ENCODE measurements at regions not wholly inside any gene's neighbourhood (a gene's known extent, or its start where the extent isn't known, plus 50 kb on each side); places are given as distances from the start of the nearest gene placed in this dataset.

DNA sequence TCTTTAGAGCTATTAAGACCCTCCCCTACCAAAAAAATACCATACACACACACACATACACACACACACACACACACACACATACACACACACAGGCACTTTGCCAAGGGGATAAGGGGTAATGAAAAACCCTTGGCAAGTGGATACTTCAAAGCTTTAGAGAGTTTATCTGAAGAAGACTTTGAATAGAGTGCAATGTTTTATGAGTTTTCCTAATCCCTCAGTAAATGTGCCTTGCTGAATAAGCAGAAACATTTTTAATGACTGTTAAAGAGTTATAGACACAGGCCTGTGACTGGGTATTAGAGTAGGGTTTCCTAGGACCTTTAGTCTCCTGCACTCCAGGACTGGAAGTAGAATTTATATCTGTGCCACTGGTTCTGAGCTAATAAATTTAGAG, 75.5 kb upstream of the CTAGE1 start:
- CTCF ChIA-PET, result interaction anchor here (1.2 to 1.7 kb wide), 4 partner anchors 9 to 49 kb away, joined by 3 read pairs; no protein-coding TSS in a partner anchor
- H3K4me3 ChIP-seq (ENCODE audit: low read depth, low read length), result no peak overlapping the region
- POLR2A ChIA-PET, result interaction anchor here (1.7 kb wide), 1 partner anchor 27 kb away, joined by 7 read pairs; no protein-coding TSS in a partner anchor
- DNase-seq (ENCODE audit: low read depth, low spot score), result no peak
- TF ChIP-seq, protein P1, sequence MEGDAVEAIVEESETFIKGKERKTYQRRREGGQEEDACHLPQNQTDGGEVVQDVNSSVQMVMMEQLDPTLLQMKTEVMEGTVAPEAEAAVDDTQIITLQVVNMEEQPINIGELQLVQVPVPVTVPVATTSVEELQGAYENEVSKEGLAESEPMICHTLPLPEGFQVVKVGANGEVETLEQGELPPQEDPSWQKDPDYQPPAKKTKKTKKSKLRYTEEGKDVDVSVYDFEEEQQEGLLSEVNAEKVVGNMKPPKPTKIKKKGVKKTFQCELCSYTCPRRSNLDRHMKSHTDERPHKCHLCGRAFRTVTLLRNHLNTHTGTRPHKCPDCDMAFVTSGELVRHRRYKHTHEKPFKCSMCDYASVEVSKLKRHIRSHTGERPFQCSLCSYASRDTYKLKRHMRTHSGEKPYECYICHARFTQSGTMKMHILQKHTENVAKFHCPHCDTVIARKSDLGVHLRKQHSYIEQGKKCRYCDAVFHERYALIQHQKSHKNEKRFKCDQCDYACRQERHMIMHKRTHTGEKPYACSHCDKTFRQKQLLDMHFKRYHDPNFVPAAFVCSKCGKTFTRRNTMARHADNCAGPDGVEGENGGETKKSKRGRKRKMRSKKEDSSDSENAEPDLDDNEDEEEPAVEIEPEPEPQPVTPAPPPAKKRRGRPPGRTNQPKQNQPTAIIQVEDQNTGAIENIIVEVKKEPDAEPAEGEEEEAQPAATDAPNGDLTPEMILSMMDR (IDR thresholded peaks at IDR 0.05; ENCODE audit: insufficient read depth, low read length, missing control alignments), result no peak

DNA sequence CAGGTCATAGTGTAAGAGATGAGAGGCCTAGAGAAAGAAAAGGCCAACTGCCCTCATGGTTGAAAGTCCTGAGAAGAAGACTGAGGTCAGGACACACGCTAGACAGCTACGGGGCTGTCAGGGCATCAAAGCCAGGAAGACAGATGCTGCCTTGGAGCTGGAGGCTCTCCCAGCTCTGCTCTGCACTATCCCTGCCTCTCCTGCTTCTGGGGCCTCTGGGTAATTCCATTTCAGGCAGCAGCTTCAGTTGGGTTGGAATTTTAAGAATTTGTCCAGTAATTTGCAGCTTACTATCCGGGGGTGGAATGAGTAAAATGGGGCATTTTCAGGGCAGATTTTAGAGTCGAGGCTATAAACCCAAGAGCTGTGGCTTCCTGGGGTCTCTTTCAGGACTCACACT, 76.2 kb upstream of the CTAGE1 start:
- POLR2A ChIA-PET, result interaction anchor here (0.6 to 1.7 kb wide), 4 partner anchors 11 to 198 kb away, joined by 3 to 7 read pairs (median 3); no protein-coding TSS in a partner anchor
- TF ChIP-seq, protein P1 (IDR thresholded peaks at IDR 0.05; ENCODE audit: insufficient read depth, low read length, missing control alignments), result no peak
- DNase-seq (ENCODE audit: low read depth, low spot score), result no peak
- CTCF ChIA-PET, result interaction anchor here (1.2 to 1.7 kb wide), 4 partner anchors 10 to 49 kb away, joined by 3 read pairs; no protein-coding TSS in a partner anchor
- H3K4me3 ChIP-seq (ENCODE audit: low read depth, low read length), result no peak overlapping the region

DNA sequence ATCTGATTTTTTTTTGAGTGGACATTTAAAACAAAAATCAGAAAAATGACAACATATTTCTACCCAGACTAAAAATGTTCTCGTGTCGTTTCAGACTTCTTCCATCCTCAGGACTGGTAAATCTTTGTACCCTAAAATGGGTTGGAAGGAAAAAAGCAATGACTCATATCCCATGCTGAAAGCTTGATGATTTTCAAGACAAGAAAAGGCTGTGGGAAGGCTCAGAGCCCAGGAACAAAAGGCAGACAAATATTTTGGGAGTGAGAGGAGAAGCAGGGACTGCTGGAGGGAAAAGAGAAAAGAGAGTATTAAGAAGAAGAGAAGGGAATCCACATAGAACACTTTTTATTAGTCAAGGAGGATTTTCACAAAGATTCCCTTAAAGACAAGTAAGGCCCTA, 77.1 kb upstream of the CTAGE1 start:
- TF ChIP-seq, protein P1 (IDR thresholded peaks at IDR 0.05; ENCODE audit: insufficient read depth, low read length, missing control alignments), result no peak
- ChIA-PET POLR2A (interaction anchor here (1.1 to 1.7 kb wide), 2 partner anchors 9 to 28 kb away, joined by 4 to 7 read pairs; no protein-coding TSS in a partner anchor), CTCF (interaction anchor here (1.2 kb wide), 1 partner anchor 11 kb away, joined by 3 read pairs; no protein-coding TSS in a partner anchor)
- no peak for DNase-seq (ENCODE audit: low read depth, low spot score)
- no peak overlapping the region for H3K4me3 ChIP-seq (ENCODE audit: low read depth, low read length)

DNA sequence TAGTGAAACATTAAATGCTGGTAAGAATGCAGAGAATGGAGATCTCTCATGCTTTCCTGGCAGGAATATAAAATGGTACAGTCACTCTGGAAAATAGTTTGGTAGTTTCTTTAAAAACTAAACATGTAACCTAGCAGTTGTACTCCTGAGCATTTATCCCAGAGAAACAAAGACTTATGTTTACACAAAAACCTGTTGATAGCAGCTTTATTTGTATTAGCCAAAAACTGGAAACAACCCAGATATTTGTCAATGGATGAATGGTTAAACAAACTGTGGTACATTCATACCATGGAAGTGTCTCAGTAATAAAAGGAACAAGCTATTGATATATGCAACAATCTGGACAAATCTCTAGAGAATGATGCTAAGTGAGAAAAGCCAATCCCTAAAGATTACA, 81.7 kb upstream of the CTAGE1 start:
- CTCF ChIA-PET, result no interaction called here
- TF ChIP-seq, protein P1 (IDR thresholded peaks at IDR 0.05; ENCODE audit: insufficient read depth, low read length, missing control alignments), result no peak
- DNase-seq (ENCODE audit: low read depth, low spot score), result no peak
- H3K4me3 ChIP-seq (ENCODE audit: low read depth, low read length), result no peak overlapping the region
- POLR2A ChIA-PET, result no interaction called here

DNA sequence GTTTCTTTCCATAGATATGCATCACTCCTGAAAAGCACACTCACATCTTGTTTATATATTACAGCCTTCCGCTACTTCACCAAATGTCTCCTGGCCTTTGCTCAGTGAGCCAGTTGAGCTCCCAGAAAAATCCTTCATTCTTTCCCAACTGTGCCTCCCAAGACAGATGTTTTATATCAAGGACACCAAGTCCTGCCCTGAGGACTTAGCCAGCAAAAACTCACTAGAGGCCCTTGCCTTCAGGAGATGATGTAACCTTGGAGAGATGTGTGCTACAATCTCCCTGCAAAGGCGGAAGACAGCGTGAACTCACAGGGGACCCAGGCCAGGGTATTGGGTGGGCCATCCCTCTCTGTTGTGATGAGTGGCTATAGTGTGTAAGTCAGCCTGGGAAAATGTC, 86.1 kb upstream of the CTAGE1 start:
- no peak for DNase-seq (ENCODE audit: low read depth, low spot score)
- ChIA-PET CTCF (no interaction called here), POLR2A (interaction anchor here (1.2 kb wide), 1 partner anchor 9 kb away, joined by 4 read pairs; no protein-coding TSS in a partner anchor)
- no peak overlapping the region for H3K4me3 ChIP-seq (ENCODE audit: low read depth, low read length)
- TF ChIP-seq, protein P1 (IDR thresholded peaks at IDR 0.05; ENCODE audit: insufficient read depth, low read length, missing control alignments), result no peak

DNA sequence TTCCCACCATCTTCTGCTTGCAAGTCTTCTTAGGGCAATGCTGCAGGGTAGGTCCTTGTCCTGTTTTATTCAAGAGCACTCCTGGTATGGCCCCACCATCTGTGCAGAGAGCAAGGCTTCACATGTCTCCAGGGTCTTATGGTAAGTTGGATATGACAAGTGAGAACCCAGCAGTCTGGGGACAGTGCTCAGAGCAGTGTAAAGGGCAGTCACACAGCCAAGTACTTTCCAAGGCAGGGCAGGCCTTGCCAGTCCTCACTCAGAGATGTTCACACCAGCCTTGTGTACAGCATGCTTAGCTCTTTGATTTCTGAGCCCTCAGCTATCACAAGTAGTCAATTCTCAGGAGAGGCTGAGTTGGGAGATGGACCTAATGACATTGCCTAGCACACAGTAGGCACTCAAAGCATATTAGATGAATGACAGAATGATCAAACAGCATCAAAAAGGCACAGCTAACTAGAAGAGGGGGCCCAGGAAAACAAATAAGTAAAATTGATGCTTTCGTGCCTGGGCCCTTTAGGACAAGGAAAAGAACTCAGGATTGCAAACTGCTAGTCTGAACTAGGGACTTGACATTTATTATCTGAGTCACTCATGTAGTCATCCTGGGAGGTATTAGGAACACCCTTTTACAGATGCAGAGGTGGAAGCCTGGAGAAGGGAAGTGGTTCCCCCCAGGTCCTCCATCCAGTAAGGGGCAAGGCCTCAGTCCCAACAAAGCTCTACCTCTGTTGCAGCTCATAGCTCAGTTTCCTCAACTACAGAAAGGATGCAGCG, 86.7 kb upstream of the CTAGE1 start:
- POLR2A ChIA-PET, result interaction anchor here (0.6 to 1.2 kb wide), 2 partner anchors 9 to 11 kb away, joined by 3 to 4 read pairs; no protein-coding TSS in a partner anchor
- TF ChIP-seq, protein P1 (IDR thresholded peaks at IDR 0.05; ENCODE audit: insufficient read depth, low read length, missing control alignments), result no peak
- no peak for DNase-seq (ENCODE audit: low read depth, low spot score)

More for the DNA sequence above, 86.7 kb upstream of the CTAGE1 start:
- H3K4me3 ChIP-seq (ENCODE audit: low read depth, low read length), result no peak overlapping the region
- CTCF ChIA-PET, result no interaction called here
